Esophagus squamous epithelium (tissue), 5 donors: ENCODE measurements at regions not wholly inside any gene's neighbourhood (a gene's known extent, or its start where the extent isn't known, plus 50 kb on each side); places are given as distances from the start of the nearest gene placed in this dataset.

Experiments used
- DNase-seq: peaks from one replicate; lab custom pipeline; 2025; lab: John Stamatoyannopoulos, UW
- H3K27ac ChIP-seq, 4 donors: fragments of 200-600 bp; sonication (generic); one replicate each; pipeline ENCODE4 v1.5.1; 2016 to 2019; ENCODE audit warnings: mild to moderate bottlenecking in 1 of 4
- H3K27me3 ChIP-seq, 4 donors: fragments of 200-600 bp; sonication (generic); 1 replicate in 3 of 4; 2 replicates in 1 of 4; pipeline versions ENCODE4 v1.5.1 to v1.6.0; 2017 to 2021; ENCODE audit warnings: antibody characterized with exemption in 1 of 4
- H3K36me3 ChIP-seq, 3 donors: fragments of 200-600 bp; sonication (generic); one replicate each; pipeline ENCODE4 v1.5.1; 2016 to 2019
- H3K4me1 ChIP-seq, 3 donors: fragments of 200-600 bp; sonication (generic); one replicate each; pipeline ENCODE4 v1.5.1; 2017 to 2019
- H3K4me3 ChIP-seq, 4 donors: fragments of 200-600 bp; sonication (generic); 1 replicate in 3 of 4; 2 replicates in 1 of 4; pipeline ENCODE4 v1.5.1; 2016 to 2019; ENCODE audit warnings: mild to moderate bottlenecking in 2 of 4, moderate library complexity in 1 of 4
- H3K9me3 ChIP-seq, 3 donors: fragments of 200-600 bp; sonication (generic); one replicate each; pipeline ENCODE4 v1.5.1; 2016 to 2019
- POLR2A ChIP-seq, 4 donors: fragments of 450-650 bp; IDR thresholded peaks; one replicate each; pipeline ENCODE4 v1.6.1; 2017; ENCODE audit warnings: antibody characterized with exemption in 4 of 4, mild to moderate bottlenecking in 4 of 4, moderate library complexity in 3 of 4
- WGBS, 2 donors: methylation state at CpG; one replicate each; pipeline ENCODE4 v1.1.5; 2018; 5-methylcytosine and 5-hydroxymethylcytosine counted together
- intact Hi-C: fragments of 100-400 bp; cut with DNase I; formaldehyde crosslinking; loops from one replicate; pipeline ENCODE4 v1.15.0; 2022
- TF ChIP-seq, protein P1 (sequence below), 6 experiments: fragments of 450-650 bp in 4 of 6; fragments of 200-600 bp in 2 of 6; sonication (generic) in 2 of 6; IDR thresholded peaks; one replicate each; pipeline ENCODE4 v1.5.1; 2016 to 2019; ENCODE audit warnings: antibody characterized with exemption in 6 of 6, mild to moderate bottlenecking in 4 of 6, moderate library complexity in 4 of 6
- donor health status: DM: yes; HTN: yes; CAD: no.

DNA sequence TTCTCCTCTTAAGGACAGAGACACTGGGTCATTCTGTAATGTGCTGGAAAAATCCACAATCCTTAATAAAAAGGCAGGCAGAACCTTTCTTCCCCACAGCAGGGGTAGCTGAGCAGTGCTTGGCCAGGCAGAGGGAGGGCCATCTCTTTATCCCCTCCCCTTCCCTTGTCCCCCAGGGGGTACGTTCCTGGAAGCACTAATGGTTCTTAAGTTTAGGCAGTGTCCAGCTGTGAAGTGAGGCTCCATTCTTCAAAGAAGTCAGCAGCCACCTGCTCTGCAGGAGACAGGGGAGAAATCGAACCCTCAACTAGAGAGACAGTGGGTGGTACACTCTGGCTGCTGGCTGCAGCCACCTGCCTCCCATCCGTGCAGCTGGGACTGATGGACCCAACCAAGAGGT, 533.9 kb upstream of the CDH11 start:
- no peak for TF ChIP-seq POLR2A (IDR thresholded peaks at IDR 0.05)
- TF ChIP-seq, protein P1, sequence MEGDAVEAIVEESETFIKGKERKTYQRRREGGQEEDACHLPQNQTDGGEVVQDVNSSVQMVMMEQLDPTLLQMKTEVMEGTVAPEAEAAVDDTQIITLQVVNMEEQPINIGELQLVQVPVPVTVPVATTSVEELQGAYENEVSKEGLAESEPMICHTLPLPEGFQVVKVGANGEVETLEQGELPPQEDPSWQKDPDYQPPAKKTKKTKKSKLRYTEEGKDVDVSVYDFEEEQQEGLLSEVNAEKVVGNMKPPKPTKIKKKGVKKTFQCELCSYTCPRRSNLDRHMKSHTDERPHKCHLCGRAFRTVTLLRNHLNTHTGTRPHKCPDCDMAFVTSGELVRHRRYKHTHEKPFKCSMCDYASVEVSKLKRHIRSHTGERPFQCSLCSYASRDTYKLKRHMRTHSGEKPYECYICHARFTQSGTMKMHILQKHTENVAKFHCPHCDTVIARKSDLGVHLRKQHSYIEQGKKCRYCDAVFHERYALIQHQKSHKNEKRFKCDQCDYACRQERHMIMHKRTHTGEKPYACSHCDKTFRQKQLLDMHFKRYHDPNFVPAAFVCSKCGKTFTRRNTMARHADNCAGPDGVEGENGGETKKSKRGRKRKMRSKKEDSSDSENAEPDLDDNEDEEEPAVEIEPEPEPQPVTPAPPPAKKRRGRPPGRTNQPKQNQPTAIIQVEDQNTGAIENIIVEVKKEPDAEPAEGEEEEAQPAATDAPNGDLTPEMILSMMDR (IDR thresholded peaks at IDR 0.05) = no peak
- peaks cover 0 to 39% (median 5%) of the 10 kb centered on the region in 3 donors for H3K4me1 ChIP-seq
- DNase-seq = no peak
- H3K27ac ChIP-seq = no peak overlapping the region
- WGBS, 2 donors = 80 to 88% methylated on average over 1 to 2 of the region's 3 CpGs
- no peak overlapping the region for H3K4me3 ChIP-seq
- H3K36me3 ChIP-seq = no peaks in the 10 kb centered on the region
- peaks cover 0 to 24% (median 0%) of the 10 kb centered on the region in 4 donors for H3K27me3 ChIP-seq
- no peaks in the 10 kb centered on the region for H3K9me3 ChIP-seq
- intact Hi-C loops = no loop called here

DNA sequence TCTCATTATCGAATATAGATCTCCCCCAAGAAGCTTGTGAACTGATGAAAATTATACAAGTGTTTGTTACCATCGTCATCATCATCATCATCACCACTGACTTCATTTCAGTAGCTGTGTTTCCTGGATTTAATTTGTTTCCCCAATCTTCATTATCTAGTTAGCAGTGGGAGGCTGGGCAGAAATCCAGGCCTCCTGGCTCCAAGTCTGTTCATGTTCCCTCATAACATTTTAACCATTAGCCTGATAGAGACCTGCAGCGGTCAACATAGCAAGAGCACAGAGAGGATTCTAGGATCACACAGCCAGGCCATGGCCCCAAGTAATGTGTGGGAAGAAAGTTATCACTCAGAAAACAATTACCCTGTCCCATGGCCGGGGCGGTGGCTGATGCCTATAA, 526.2 kb upstream of the CDH11 start:
- no peaks in the 10 kb centered on the region for H3K4me1 ChIP-seq
- no peaks in the 10 kb centered on the region for H3K36me3 ChIP-seq
- H3K27ac ChIP-seq = no peak overlapping the region
- H3K9me3 ChIP-seq = no peaks in the 10 kb centered on the region
- TF ChIP-seq, protein P1 (IDR thresholded peaks at IDR 0.05) = no peak
- no peak for TF ChIP-seq POLR2A (IDR thresholded peaks at IDR 0.05)
- no peak overlapping the region for H3K4me3 ChIP-seq
- DNase-seq = no peak
- peaks cover 0 to 12% (median 0%) of the 10 kb centered on the region in 4 donors for H3K27me3 ChIP-seq
- intact Hi-C loops = no loop called here
- WGBS, 2 donors = 81 to 95% methylated on average over 3 to 5 of the region's 5 CpGs

DNA sequence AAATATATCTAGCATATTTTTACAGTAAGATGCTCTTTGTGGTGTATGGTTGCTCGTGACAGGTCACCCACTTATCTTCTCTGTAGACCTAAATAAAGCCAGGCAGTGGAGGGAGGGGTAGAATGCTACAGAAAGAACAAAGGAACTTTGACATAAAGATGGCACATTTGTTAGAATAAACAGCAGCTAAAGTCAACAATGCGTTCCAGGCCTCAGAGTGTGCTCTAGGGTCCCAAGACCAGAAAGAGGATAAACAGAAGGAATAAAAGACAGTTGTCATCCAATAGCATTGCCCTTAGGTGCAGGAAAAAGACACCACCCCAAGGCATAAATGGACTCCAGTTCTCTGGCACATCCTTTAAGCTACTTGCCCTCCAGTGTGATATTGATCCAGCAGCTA, 523.0 kb upstream of the CDH11 start:
- Histone ChIP-seq H3K27ac (no peak overlapping the region), H3K4me1 (no peaks in the 10 kb centered on the region), H3K36me3 (no peaks in the 10 kb centered on the region)

DNA sequence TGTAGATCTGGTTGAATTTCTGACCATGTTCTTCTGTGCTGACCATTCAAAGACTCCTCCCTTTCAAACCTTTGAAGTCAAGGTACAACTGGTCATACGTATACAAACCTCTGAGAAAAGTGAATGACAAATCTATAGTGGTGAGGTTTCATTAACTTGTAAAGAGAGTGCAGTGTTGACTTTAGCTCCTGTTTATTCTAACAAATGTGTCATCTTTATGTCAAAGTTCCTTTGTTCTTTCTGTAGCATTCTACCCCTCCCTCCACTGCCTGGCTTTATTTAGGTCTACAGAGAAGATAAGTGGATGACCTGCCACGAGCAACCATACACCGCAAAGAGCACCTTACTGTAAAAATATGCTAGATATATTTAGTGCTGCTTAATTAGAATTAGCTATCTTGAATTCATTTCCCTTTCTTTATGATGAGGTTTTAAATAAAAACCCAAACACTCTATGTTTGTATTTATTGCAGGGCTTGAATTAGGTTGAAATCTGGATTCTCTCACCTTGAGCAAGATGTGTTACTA, 520.0 kb upstream of the CDH11 start:
- H3K9me3 ChIP-seq = no peaks in the 10 kb centered on the region
- WGBS, 2 donors = 86 to 92% methylated on average over 3 of the region's 3 CpGs
- intact Hi-C loops = no loop called here
- no peaks in the 10 kb centered on the region for H3K4me1 ChIP-seq
- no peak for DNase-seq
- no peak overlapping the region for H3K4me3 ChIP-seq
- H3K36me3 ChIP-seq = no peaks in the 10 kb centered on the region
- TF ChIP-seq, protein P1 (IDR thresholded peaks at IDR 0.05) = no peak
- TF ChIP-seq POLR2A (IDR thresholded peaks at IDR 0.05) = no peak
- H3K27ac ChIP-seq = no peak overlapping the region
- H3K27me3 ChIP-seq = no peaks in the 10 kb centered on the region

More for the DNA sequence above, 523.0 kb upstream of the CDH11 start:
- WGBS, 2 donors = 69 to 70% methylated on average over 2 of the region's 2 CpGs
- intact Hi-C loops = no loop called here
- Histone ChIP-seq H3K9me3 (no peaks in the 10 kb centered on the region), H3K4me3 (no peak overlapping the region), H3K27me3 (no peaks in the 10 kb centered on the region)
- TF ChIP-seq, protein P1 (IDR thresholded peaks at IDR 0.05) = no peak
- no peak for TF ChIP-seq POLR2A (IDR thresholded peaks at IDR 0.05)
- no peak for DNase-seq

DNA sequence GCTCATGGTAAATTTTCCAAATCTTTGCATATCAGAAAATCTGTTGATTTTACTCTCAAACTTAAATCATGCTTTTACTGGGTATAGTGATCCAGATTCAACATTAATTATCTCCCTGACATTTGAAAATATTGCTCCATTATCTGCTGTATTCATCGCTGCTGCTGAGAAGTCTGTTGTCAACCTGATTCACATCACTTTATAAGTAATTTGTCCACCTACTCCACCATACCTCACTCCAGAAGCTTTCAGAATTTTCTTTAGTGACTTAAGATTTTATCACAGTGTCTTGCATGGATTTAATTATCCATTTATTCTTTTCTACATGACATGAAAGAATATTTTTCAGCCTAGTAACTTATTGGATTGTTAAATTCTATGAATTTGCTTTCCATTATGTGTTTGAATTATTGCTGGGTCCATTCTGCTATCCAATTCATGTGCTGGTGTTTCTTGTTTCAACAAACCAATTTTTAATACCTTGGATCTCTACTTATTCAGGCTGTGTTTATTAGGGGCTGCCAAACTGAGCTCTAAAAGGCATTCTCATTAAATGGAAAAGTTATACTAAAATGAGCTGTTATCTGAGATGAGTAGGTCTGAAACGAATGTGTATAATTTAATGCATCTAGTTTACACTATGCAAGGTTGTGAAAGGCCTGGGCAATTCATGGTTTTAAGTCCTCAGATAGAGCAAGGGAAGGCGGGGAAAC, 519.3 kb upstream of the CDH11 start:
- H3K27me3 ChIP-seq = no peaks in the 10 kb centered on the region
- H3K4me3 ChIP-seq = no peak overlapping the region
- no peak for DNase-seq
- H3K9me3 ChIP-seq = no peaks in the 10 kb centered on the region
- no peak overlapping the region for H3K27ac ChIP-seq
- WGBS, 2 donors = 60 to 82% methylated on average over 3 of the region's 3 CpGs
- TF ChIP-seq POLR2A (IDR thresholded peaks at IDR 0.05) = no peak
- TF ChIP-seq, protein P1 (IDR thresholded peaks at IDR 0.05) = no peak
- intact Hi-C loops = no loop called here
- H3K36me3 ChIP-seq = no peaks in the 10 kb centered on the region
- no peaks in the 10 kb centered on the region for H3K4me1 ChIP-seq
